ENCODE measurements at regions not wholly inside any gene's neighbourhood (a gene's known extent, or its start where the extent isn't known, plus 50 kb on each side); places are given as distances from the start of the nearest gene placed in this dataset.
A peak's percentile ranks its signal among the peaks of the same experiment; 100 is the strongest.

GRCh38 chr6:40923880-40924279 is 115.1 kb downstream of the UNC5CL start:
- no peaks in the 10 kb centered on the region for H3K9me3 Mint-ChIP-seq (ENCODE audit: unreplicated experiment)
- DNase-seq (ENCODE audit: low read depth) (no peak), FAIRE-seq (no peak)
- Histone ChIP-seq H3K27me3 (ENCODE audit: insufficient read depth, low read length) (peaks cover 16% of the 10 kb centered on the region), H3K9me3 (ENCODE audit: insufficient read depth, low read depth, low read length) (no peaks in the 10 kb centered on the region), H3K9ac (ENCODE audit: low read length) (no peak overlapping the region), H3K36me3 (ENCODE audit: insufficient read depth, low read length) (no peaks in the 10 kb centered on the region), H3K4me2 (ENCODE audit: low read length) (no peak overlapping the region), H3K4me3 (ENCODE audit: insufficient read depth, low read depth, low read length) (no peak overlapping the region), H2AFZ (ENCODE audit: low read depth, low read length) (no peak overlapping the region), H3K79me2 (ENCODE audit: insufficient read depth, low read length) (no peaks in the 10 kb centered on the region), H3K4me1 (ENCODE audit: insufficient read depth, low read length) (peaks cover 7% of the 10 kb centered on the region), H3K27ac (ENCODE audit: low read depth, low read length) (no peak overlapping the region), H4K20me1 (ENCODE audit: insufficient read depth, low read length) (no peaks in the 10 kb centered on the region)
- no peaks in the 10 kb centered on the region for H3K36me3 Mint-ChIP-seq (ENCODE audit: low read depth, unreplicated experiment)
- H3K27me3 Mint-ChIP-seq (ENCODE audit: low read depth, unreplicated experiment) = peaks cover 27% of the 10 kb centered on the region
- H3K4me3 Mint-ChIP-seq (ENCODE audit: unreplicated experiment) = no peak overlapping the region
- TF ChIP-seq EZH2 (IDR thresholded peaks at IDR 0.05; ENCODE audit: insufficient read depth, low read length) (no peak), CTCF (IDR thresholded peaks at IDR 0.05; ENCODE audit: insufficient read depth, low read depth, low read length) (no peak)
- H3K4me1 Mint-ChIP-seq (ENCODE audit: low read depth, unreplicated experiment) = peaks cover 13% of the 10 kb centered on the region
- no peak overlapping the region for H3K27ac Mint-ChIP-seq (ENCODE audit: unreplicated experiment)

GRCh38 chr6:40923326-40923725 is 115.7 kb downstream of the UNC5CL start:
- H3K9me3 Mint-ChIP-seq (ENCODE audit: unreplicated experiment) = no peaks in the 10 kb centered on the region
- Histone ChIP-seq H3K9me3 (ENCODE audit: insufficient read depth, low read depth, low read length) (no peaks in the 10 kb centered on the region), H3K4me1 (ENCODE audit: insufficient read depth, low read length) (peaks cover 7% of the 10 kb centered on the region), H3K4me3 (ENCODE audit: insufficient read depth, low read depth, low read length) (no peak overlapping the region), H3K4me2 (ENCODE audit: low read length) (no peak overlapping the region), H3K9ac (ENCODE audit: low read length) (no peak overlapping the region), H3K79me2 (ENCODE audit: insufficient read depth, low read length) (no peaks in the 10 kb centered on the region), H2AFZ (ENCODE audit: low read depth, low read length) (no peak overlapping the region), H3K27me3 (ENCODE audit: insufficient read depth, low read length) (peaks cover 16% of the 10 kb centered on the region), H4K20me1 (ENCODE audit: insufficient read depth, low read length) (no peaks in the 10 kb centered on the region), H3K27ac (ENCODE audit: low read depth, low read length) (no peak overlapping the region), H3K36me3 (ENCODE audit: insufficient read depth, low read length) (no peaks in the 10 kb centered on the region)
- H3K27ac Mint-ChIP-seq (ENCODE audit: unreplicated experiment) = no peak overlapping the region
- DNase-seq (ENCODE audit: low read depth) (no peak), FAIRE-seq (no peak)
- H3K27me3 Mint-ChIP-seq (ENCODE audit: low read depth, unreplicated experiment) = peaks cover 33% of the 10 kb centered on the region
- no peak for TF ChIP-seq CTCF (IDR thresholded peaks at IDR 0.05; ENCODE audit: insufficient read depth, low read depth, low read length)
- H3K36me3 Mint-ChIP-seq (ENCODE audit: low read depth, unreplicated experiment) = no peaks in the 10 kb centered on the region
- H3K4me1 Mint-ChIP-seq (ENCODE audit: low read depth, unreplicated experiment) = peaks cover 13% of the 10 kb centered on the region
- no peak overlapping the region for H3K4me3 Mint-ChIP-seq (ENCODE audit: unreplicated experiment)

GRCh38 chr6:40922281-40922680 is 116.7 kb downstream of the UNC5CL start:
- Mint-ChIP-seq H3K36me3 (ENCODE audit: low read depth, unreplicated experiment) (no peaks in the 10 kb centered on the region), H3K9me3 (ENCODE audit: unreplicated experiment) (no peaks in the 10 kb centered on the region), H3K27ac (ENCODE audit: unreplicated experiment) (peak overlapping the region; percentile 18), H3K27me3 (ENCODE audit: low read depth, unreplicated experiment) (peaks cover 35% of the 10 kb centered on the region), H3K4me1 (ENCODE audit: low read depth, unreplicated experiment) (peaks cover 13% of the 10 kb centered on the region), H3K4me3 (ENCODE audit: unreplicated experiment) (no peak overlapping the region)
- TF ChIP-seq EZH2 (IDR thresholded peaks at IDR 0.05; ENCODE audit: insufficient read depth, low read length) = no peak
- TF ChIP-seq CTCF (IDR thresholded peaks at IDR 0.05; ENCODE audit: insufficient read depth, low read depth, low read length) = no peak
- H3K9ac ChIP-seq (ENCODE audit: low read length) = no peak overlapping the region
- no peaks in the 10 kb centered on the region for H3K79me2 ChIP-seq (ENCODE audit: insufficient read depth, low read length)
- no peaks in the 10 kb centered on the region for H3K36me3 ChIP-seq (ENCODE audit: insufficient read depth, low read length)
- H3K4me1 ChIP-seq (ENCODE audit: insufficient read depth, low read length) = peaks cover 7% of the 10 kb centered on the region
- no peak overlapping the region for H3K4me3 ChIP-seq (ENCODE audit: insufficient read depth, low read depth, low read length)
- DNase-seq (ENCODE audit: low read depth) (peak; percentile 34), FAIRE-seq (no peak)
- H3K27me3 ChIP-seq (ENCODE audit: insufficient read depth, low read length) = peaks cover 16% of the 10 kb centered on the region
- no peaks in the 10 kb centered on the region for H4K20me1 ChIP-seq (ENCODE audit: insufficient read depth, low read length)
- H2AFZ ChIP-seq (ENCODE audit: low read depth, low read length) = no peak overlapping the region
- peak overlapping the region; percentile 12 for H3K4me2 ChIP-seq (ENCODE audit: low read length)
- no peak overlapping the region for H3K27ac ChIP-seq (ENCODE audit: low read depth, low read length)
- H3K9me3 ChIP-seq (ENCODE audit: insufficient read depth, low read depth, low read length) = no peaks in the 10 kb centered on the region

All from astrocyte (in vitro differentiated cells and primary cell).